HG03342 (cell line): ENCODE measurements at regions not wholly inside any gene's neighbourhood (a gene's known extent, or its start where the extent isn't known, plus 50 kb on each side); places are given as distances from the start of the nearest gene placed in this dataset.

ENCODE experiments used
- ATAC-seq: cut with Tn5 transposase; IDR thresholded peaks from one replicate; pipeline ENCODE4 v1.9.1; 2021; ENCODE audit warnings: mild to moderate bottlenecking, moderate library complexity; ENCODE audit not compliant: unreplicated experiment

- no peak for ATAC-seq
Measured at GRCh38 chr11:131231317-131231940, 139.0 kb upstream of the NTM start.

- ATAC-seq, result no peak
Measured at GRCh38 chr11:131232261-131232660, 138.2 kb upstream of the NTM start.

- ATAC-seq, result no peak
Measured at GRCh38 chr11:131234221-131234620, 136.2 kb upstream of the NTM start.

GRCh38 chr11:131235328-131236298 is 134.8 kb upstream of the NTM start:
- ATAC-seq, result no peak

- ATAC-seq, result no peak
Measured at GRCh38 chr11:131240421-131240820, 130.0 kb upstream of the NTM start.

- no peak for ATAC-seq
Measured at GRCh38 chr11:131242476-131243000, 127.9 kb upstream of the NTM start.

GRCh38 chr11:131246156-131246555 is 124.3 kb upstream of the NTM start:
- no peak for ATAC-seq

- no peak for ATAC-seq
Measured at GRCh38 chr11:131246663-131247062, 123.8 kb upstream of the NTM start.

GRCh38 chr11:131248588-131248987 is 121.8 kb upstream of the NTM start:
- no peak for ATAC-seq

GRCh38 chr11:131253142-131253655 is 117.2 kb upstream of the NTM start:
- no peak for ATAC-seq

GRCh38 chr11:131253656-131254151 is 116.7 kb upstream of the NTM start:
- ATAC-seq, result no peak

GRCh38 chr11:131254254-131254653 is 116.2 kb upstream of the NTM start:
- ATAC-seq, result no peak

- ATAC-seq, result no peak
Measured at GRCh38 chr11:131274233-131274632, 96.2 kb upstream of the NTM start.

GRCh38 chr11:131275580-131275979 is 94.8 kb upstream of the NTM start:
- no peak for ATAC-seq

- ATAC-seq, result no peak
Measured at GRCh38 chr11:131278472-131278871, 91.9 kb upstream of the NTM start.

- ATAC-seq, result no peak
Measured at GRCh38 chr11:131279654-131280384, 90.6 kb upstream of the NTM start.

GRCh38 chr11:131281316-131281715 is 89.1 kb upstream of the NTM start:
- ATAC-seq, result no peak

- no peak for ATAC-seq
Measured at GRCh38 chr11:131284041-131284440, 86.4 kb upstream of the NTM start.

- ATAC-seq, result no peak
Measured at GRCh38 chr11:131288521-131289091, 81.8 kb upstream of the NTM start.

- ATAC-seq, result no peak
Measured at GRCh38 chr11:131290185-131290584, 80.2 kb upstream of the NTM start.

GRCh38 chr11:131295986-131296385 is 74.4 kb upstream of the NTM start:
- ATAC-seq, result no peak
